SH-SY5Y (cell line): ENCODE measurements at regions not wholly inside any gene's neighbourhood (a gene's known extent, or its start where the extent isn't known, plus 50 kb on each side); places are given as distances from the start of the nearest gene placed in this dataset.

Experiments used
- GATA2 ChIP-seq: IDR thresholded peaks from 2 replicates; pipeline ENCODE4 v1.6.1; 2011; ENCODE audit warnings: mild to moderate bottlenecking, low read depth, low read length
- GATA3 ChIP-seq: IDR thresholded peaks from 2 replicates; pipeline ENCODE4 v1.6.1; 2011; ENCODE audit warnings: low read depth, mild to moderate bottlenecking, low read length, moderate library complexity

- TF ChIP-seq GATA3 (no peak), GATA2 (no peak)
Observed at GRCh38 chr2:5894355-5894754, 202.2 kb downstream of the SOX11 start.
